MM.1S (cell line): ENCODE measurements at regions not wholly inside any gene's neighbourhood (a gene's known extent, or its start where the extent isn't known, plus 50 kb on each side); places are given as distances from the start of the nearest gene placed in this dataset.

Source experiments
- DNase-seq: peaks from one replicate; pipeline ENCODE4 v3.0.0-alpha.2; 2015
- H2AFZ ChIP-seq: fragments of 300-600 bp; sonication (generic); 2 replicates; pipeline ENCODE4 v1.6.0; 2016; ENCODE audit warnings: antibody characterized with exemption, low read length
- H3F3A ChIP-seq: fragments of 300-600 bp; sonication (generic); 2 replicates; pipeline ENCODE4 v1.6.1; 2016; ENCODE audit warnings: mild to moderate bottlenecking, antibody characterized with exemption, low read length, moderate library complexity, mixed read lengths; ENCODE audit not compliant: insufficient read depth
- H3K27ac ChIP-seq: fragments of 300-600 bp; sonication (generic); 2 replicates; pipeline ENCODE4 v1.5.1; 2016; ENCODE audit warnings: mild to moderate bottlenecking, low read length
- H3K27me3 ChIP-seq: fragments of 300-600 bp; sonication (generic); replicated peaks from 2 replicates; pipeline ENCODE4 v1.6.0; 2016; ENCODE audit warnings: low read length; ENCODE audit not compliant: insufficient read depth
- H3K36me3 ChIP-seq: fragments of 300-600 bp; sonication (generic); replicated peaks from 2 replicates; pipeline ENCODE4 v1.6.1; 2016; ENCODE audit warnings: mild to moderate bottlenecking, low read length, mixed read lengths; ENCODE audit not compliant: insufficient read depth
- H3K4me1 ChIP-seq: fragments of 300-600 bp; sonication (generic); 2 replicates; pipeline ENCODE4 v1.6.1; 2016; ENCODE audit warnings: low read length, mixed read lengths
- H3K4me2 ChIP-seq: fragments of 300-600 bp; sonication (generic); 2 replicates; pipeline ENCODE4 v1.6.0; 2016; ENCODE audit warnings: low read depth, low read length
- H3K4me3 ChIP-seq: fragments of 300-600 bp; sonication (generic); 2 replicates; pipeline ENCODE4 v1.5.1; 2016; ENCODE audit warnings: low read length, mixed read lengths
- H3K79me2 ChIP-seq: fragments of 300-600 bp; sonication (generic); 2 replicates; pipeline ENCODE4 v1.6.1; 2016; ENCODE audit warnings: mixed run types, low read length, mixed read lengths
- H3K9ac ChIP-seq: fragments of 300-600 bp; sonication (generic); 2 replicates; pipeline ENCODE4 v1.6.1; 2016; ENCODE audit warnings: low read length, mixed read lengths
- H3K9me2 ChIP-seq: fragments of 300-600 bp; sonication (generic); replicated peaks from 2 replicates; pipeline ENCODE4 v1.6.1; 2016; ENCODE audit warnings: mild to moderate bottlenecking, low read length, mixed read lengths; ENCODE audit not compliant: insufficient read depth
- H3K9me3 ChIP-seq: fragments of 300-600 bp; sonication (generic); replicated peaks from 2 replicates; pipeline ENCODE4 v1.6.1; 2016; ENCODE audit warnings: mild to moderate bottlenecking, low read length, mixed read lengths; ENCODE audit not compliant: insufficient read depth
- H4K20me1 ChIP-seq: fragments of 300-600 bp; sonication (generic); 2 replicates; pipeline ENCODE4 v1.6.1; 2016; ENCODE audit warnings: mild to moderate bottlenecking, low read length, moderate library complexity, mixed read lengths; ENCODE audit not compliant: insufficient read depth
- CTCF ChIP-seq: fragments of 300-600 bp; sonication (generic); IDR thresholded peaks from 2 replicates; pipeline ENCODE4 v1.5.1; 2016; ENCODE audit warnings: antibody characterized with exemption, low read length, mixed read lengths
- EZH2 ChIP-seq: fragments of 300-600 bp; sonication (generic); optimal IDR thresholded peaks from 2 replicates; pipeline ENCODE3; 2017; ENCODE audit warnings: low read depth, mild to moderate bottlenecking, antibody characterized with exemption, low read length, mixed read lengths
- EZH2phosphoT487 ChIP-seq: fragments of 300-600 bp; sonication (generic); IDR thresholded peaks from 2 replicates; pipeline ENCODE4 v1.6.1; 2018; ENCODE audit warnings: antibody characterized with exemption, low read length

GRCh38 chr15:100790786-100791265 lies 88.8 kb upstream of the ALDH1A3 start:
- Histone ChIP-seq H3K4me2 (no peak overlapping the region), H3K9me3 (no peaks in the 10 kb centered on the region)

GRCh38 chr15:100794008-100794407 lies 85.6 kb upstream of the ALDH1A3 start:
- Histone ChIP-seq H3K9ac (no peak overlapping the region), H3K36me3 (no peaks in the 10 kb centered on the region), H2AFZ (no peak overlapping the region), H3K9me2 (no peaks in the 10 kb centered on the region), H3F3A (no peaks in the 10 kb centered on the region), H3K27me3 (no peaks in the 10 kb centered on the region), H3K4me2 (no peak overlapping the region), H4K20me1 (no peaks in the 10 kb centered on the region), H3K27ac (no peak overlapping the region), H3K9me3 (no peaks in the 10 kb centered on the region), H3K4me3 (no peak overlapping the region), H3K4me1 (no peaks in the 10 kb centered on the region), H3K79me2 (no peaks in the 10 kb centered on the region)
- TF ChIP-seq EZH2 (no peak), EZH2phosphoT487 (no peak), CTCF (no peak)
- no peak for DNase-seq

More at GRCh38 chr15:100790786-100791265, 88.8 kb upstream of the ALDH1A3 start:
- no peak for TF ChIP-seq EZH2phosphoT487
- H2AFZ ChIP-seq = no peak overlapping the region
- H3K9ac ChIP-seq = no peak overlapping the region
- no peaks in the 10 kb centered on the region for H3F3A ChIP-seq
- H3K27me3 ChIP-seq = no peaks in the 10 kb centered on the region
- H3K79me2 ChIP-seq = no peaks in the 10 kb centered on the region
- no peaks in the 10 kb centered on the region for H3K36me3 ChIP-seq
- no peak for DNase-seq
- no peaks in the 10 kb centered on the region for H4K20me1 ChIP-seq
- H3K27ac ChIP-seq = no peak overlapping the region
- no peak overlapping the region for H3K4me3 ChIP-seq
- no peaks in the 10 kb centered on the region for H3K9me2 ChIP-seq
- no peaks in the 10 kb centered on the region for H3K4me1 ChIP-seq

DNA sequence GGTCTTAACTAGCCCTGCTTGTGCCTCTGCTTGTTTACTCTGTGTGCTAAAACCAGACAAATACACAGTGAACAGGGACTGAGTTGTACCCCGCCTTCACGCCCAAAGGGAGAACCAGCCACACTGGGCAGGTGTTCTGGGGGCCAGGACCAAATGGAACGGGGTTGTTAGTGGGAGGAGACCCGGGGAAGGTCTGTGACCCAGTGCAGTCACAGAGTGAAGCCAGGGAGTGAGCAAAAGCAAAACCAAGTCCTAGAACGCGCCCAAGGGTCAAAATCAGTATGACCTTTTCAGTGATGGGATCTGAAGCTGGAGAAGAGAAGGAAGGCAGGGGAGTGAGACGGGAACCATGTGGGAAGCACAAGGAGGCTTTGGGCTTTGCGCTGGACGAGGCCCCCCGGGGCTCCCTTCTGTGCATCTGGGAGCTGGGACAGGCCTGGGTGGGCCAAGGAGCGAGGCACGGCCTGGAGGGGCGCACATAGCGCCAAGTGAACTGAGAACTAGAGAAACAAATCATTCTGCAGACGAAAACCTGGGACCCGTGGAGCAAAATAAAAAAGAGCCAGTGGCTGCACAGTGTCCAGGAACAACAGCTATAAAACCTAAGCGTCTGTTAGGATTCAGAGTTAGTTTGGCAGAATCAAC lies 78.3 kb upstream of the ALDH1A3 start:
- no peaks in the 10 kb centered on the region for H3K36me3 ChIP-seq
- H4K20me1 ChIP-seq = no peaks in the 10 kb centered on the region
- H3K9me3 ChIP-seq = no peaks in the 10 kb centered on the region
- no peak overlapping the region for H3K4me2 ChIP-seq
- no peaks in the 10 kb centered on the region for H3K79me2 ChIP-seq
- no peaks in the 10 kb centered on the region for H3K9me2 ChIP-seq
- DNase-seq = no peak
- no peaks in the 10 kb centered on the region for H3K4me1 ChIP-seq
- H2AFZ ChIP-seq = no peak overlapping the region
- no peak for TF ChIP-seq EZH2phosphoT487
- no peak for TF ChIP-seq CTCF
- TF ChIP-seq EZH2 = no peak
- no peak overlapping the region for H3K4me3 ChIP-seq
- H3K27me3 ChIP-seq = no peaks in the 10 kb centered on the region
- H3F3A ChIP-seq = no peaks in the 10 kb centered on the region
- no peak overlapping the region for H3K27ac ChIP-seq
- no peak overlapping the region for H3K9ac ChIP-seq

- Histone ChIP-seq H3K27me3 (no peaks in the 10 kb centered on the region), H3K9ac (no peak overlapping the region), H3K9me3 (no peaks in the 10 kb centered on the region), H4K20me1 (no peaks in the 10 kb centered on the region), H3K4me2 (no peak overlapping the region), H3K79me2 (no peaks in the 10 kb centered on the region), H3K4me3 (no peak overlapping the region), H3K9me2 (no peaks in the 10 kb centered on the region), H2AFZ (no peak overlapping the region), H3F3A (no peaks in the 10 kb centered on the region), H3K27ac (no peak overlapping the region), H3K4me1 (no peaks in the 10 kb centered on the region), H3K36me3 (no peaks in the 10 kb centered on the region)
- TF ChIP-seq EZH2phosphoT487 (no peak), CTCF (no peak), EZH2 (no peak)
- no peak for DNase-seq
Measured at GRCh38 chr15:100802421-100803170, 77.0 kb upstream of the ALDH1A3 start.
